Astrocyte of the cerebellum (primary cell): ENCODE measurements at regions not wholly inside any gene's neighbourhood (a gene's known extent, or its start where the extent isn't known, plus 50 kb on each side); places are given as distances from the start of the nearest gene placed in this dataset.

Experiments used
- DNase-seq: peaks from one replicate; pipeline ENCODE4 v3.0.0-alpha.2; 2011; ENCODE audit warnings: low read depth
- H3K4me3 ChIP-seq: 2 replicates; pipeline ENCODE4 v1.5.1; 2011; ENCODE audit warnings: mild to moderate bottlenecking, low read depth, low read length, moderate library complexity
- CTCF ChIP-seq: IDR thresholded peaks from 2 replicates; pipeline ENCODE4 v1.5.1; 2012; ENCODE audit warnings: low read length, low read depth, moderate library complexity, mild to moderate bottlenecking; ENCODE audit errors: missing control alignments
- in situ Hi-C: cut with HindIII; loops from 2 replicates; pipeline ENCODE4 v1.10.0; 2017; ENCODE audit warnings: low sequenced_read_pairs

- no peak for DNase-seq
- in situ Hi-C loops: no loop called here
- no peak overlapping the region for H3K4me3 ChIP-seq
- no peak for TF ChIP-seq CTCF
Measured at GRCh38 chr14:42307239-42307825, 700.7 kb downstream of the LRFN5 start.

GRCh38 chr14:42299692-42300091 lies 693.0 kb downstream of the LRFN5 start:
- H3K4me3 ChIP-seq: no peak overlapping the region
- no peak for DNase-seq
- no peak for TF ChIP-seq CTCF
- in situ Hi-C loops: no loop called here

GRCh38 chr14:42293180-42293579 lies 686.5 kb downstream of the LRFN5 start:
- in situ Hi-C loops: no loop called here
- no peak overlapping the region for H3K4me3 ChIP-seq
- TF ChIP-seq CTCF: no peak
- no peak for DNase-seq

- no peak overlapping the region for H3K4me3 ChIP-seq
- TF ChIP-seq CTCF: no peak
- no peak for DNase-seq
- in situ Hi-C loops: no loop called here
Measured at GRCh38 chr14:42277840-42278239, 671.2 kb downstream of the LRFN5 start.

- no peak overlapping the region for H3K4me3 ChIP-seq
- no peak for TF ChIP-seq CTCF
- DNase-seq: no peak
- in situ Hi-C loops: no loop called here
Measured at GRCh38 chr14:42269234-42269633, 662.6 kb downstream of the LRFN5 start.

GRCh38 chr14:42248131-42248530 lies 641.5 kb downstream of the LRFN5 start:
- no peak overlapping the region for H3K4me3 ChIP-seq
- no peak for TF ChIP-seq CTCF
- DNase-seq: no peak
- in situ Hi-C loops: no loop called here
